Ishikawa (cell line): ENCODE measurements at regions not wholly inside any gene's neighbourhood (a gene's known extent, or its start where the extent isn't known, plus 50 kb on each side); places are given as distances from the start of the nearest gene placed in this dataset.

Experiments
- CEBPB ChIP-seq: IDR thresholded peaks from 2 replicates; pipeline ENCODE4 v1.6.1; 2012
- CREB1 ChIP-seq: IDR thresholded peaks from 2 replicates; pipeline ENCODE4 v1.6.1; 2012; ENCODE audit warnings: low read depth
- EGR1 ChIP-seq: IDR thresholded peaks from 2 replicates; pipeline ENCODE4 v1.6.1; 2012
- EP300 ChIP-seq: IDR thresholded peaks from 2 replicates; pipeline ENCODE4 v1.6.1; 2012; ENCODE audit warnings: borderline replicate concordance
- FOXM1 ChIP-seq: IDR thresholded peaks from 2 replicates; pipeline ENCODE4 v1.6.1; 2012; ENCODE audit warnings: low read depth, borderline replicate concordance
- NFIC ChIP-seq: IDR thresholded peaks from 2 replicates; pipeline ENCODE4 v1.6.1; 2012
- RAD21 ChIP-seq: IDR thresholded peaks from 2 replicates; pipeline ENCODE4 v1.6.1; 2012; ENCODE audit warnings: low read depth
- REST ChIP-seq: IDR thresholded peaks from 2 replicates; pipeline ENCODE4 v1.6.1; 2012; ENCODE audit warnings: low read depth, mild to moderate bottlenecking
- TAF1 ChIP-seq: IDR thresholded peaks from 2 replicates; pipeline ENCODE4 v1.6.1; 2012; ENCODE audit warnings: low read depth, mild to moderate bottlenecking
- TCF12 ChIP-seq: IDR thresholded peaks from 2 replicates; pipeline ENCODE4 v1.6.1; 2012; ENCODE audit warnings: low read depth
- TEAD4 ChIP-seq: IDR thresholded peaks from 2 replicates; pipeline ENCODE4 v1.6.1; 2012
- YY1 ChIP-seq: IDR thresholded peaks from 2 replicates; pipeline ENCODE4 v1.6.1; 2012; ENCODE audit warnings: low read depth
- ZBTB7A ChIP-seq: IDR thresholded peaks from 2 replicates; pipeline ENCODE4 v1.6.1; 2012; ENCODE audit warnings: low read depth
- TF ChIP-seq, protein P1 (sequence below): IDR thresholded peaks from 2 replicates; pipeline ENCODE4 v1.6.1; 2012
- TF ChIP-seq, protein P2 (sequence below): IDR thresholded peaks from 2 replicates; pipeline ENCODE4 v1.6.1; 2012

GRCh38 chr21:41059871-41060270 is 108.1 kb upstream of the BACE2 start:
- TF ChIP-seq NFIC (no peak), EP300 (no peak), CEBPB (no peak), TEAD4 (no peak), ZBTB7A (no peak)

DNA sequence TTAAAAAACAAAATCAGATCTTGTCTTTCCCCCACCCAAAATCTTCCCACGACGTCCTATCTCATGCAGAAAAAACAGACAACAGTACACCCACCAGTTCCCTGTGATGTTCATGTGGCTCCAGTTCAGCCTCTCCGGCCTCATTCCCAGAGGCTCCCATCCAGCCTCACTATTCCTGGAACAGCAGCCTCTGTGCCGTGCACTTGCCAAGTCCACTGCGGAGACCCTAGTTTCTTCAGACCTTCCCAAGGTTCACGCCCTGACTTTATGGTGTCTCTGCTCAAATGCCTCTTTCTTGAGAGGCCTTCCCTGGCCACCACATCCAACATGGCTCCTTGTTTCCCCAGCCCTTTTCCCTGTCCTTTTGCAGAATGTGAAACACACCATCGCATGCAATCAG is 106.3 kb upstream of the BACE2 start:
- TF ChIP-seq YY1: no peak
- TF ChIP-seq EGR1: no peak
- TF ChIP-seq TCF12: no peak
- no peak for TF ChIP-seq ZBTB7A
- TF ChIP-seq RAD21: no peak
- no peak for TF ChIP-seq CREB1
- TF ChIP-seq EP300: no peak
- TF ChIP-seq, protein P1, sequence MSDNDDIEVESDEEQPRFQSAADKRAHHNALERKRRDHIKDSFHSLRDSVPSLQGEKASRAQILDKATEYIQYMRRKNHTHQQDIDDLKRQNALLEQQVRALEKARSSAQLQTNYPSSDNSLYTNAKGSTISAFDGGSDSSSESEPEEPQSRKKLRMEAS: no peak
- TF ChIP-seq NFIC: no peak
- TF ChIP-seq REST: no peak
- TF ChIP-seq FOXM1: no peak
- no peak for TF ChIP-seq CEBPB
- no peak for TF ChIP-seq TAF1
- TF ChIP-seq, protein P2, sequence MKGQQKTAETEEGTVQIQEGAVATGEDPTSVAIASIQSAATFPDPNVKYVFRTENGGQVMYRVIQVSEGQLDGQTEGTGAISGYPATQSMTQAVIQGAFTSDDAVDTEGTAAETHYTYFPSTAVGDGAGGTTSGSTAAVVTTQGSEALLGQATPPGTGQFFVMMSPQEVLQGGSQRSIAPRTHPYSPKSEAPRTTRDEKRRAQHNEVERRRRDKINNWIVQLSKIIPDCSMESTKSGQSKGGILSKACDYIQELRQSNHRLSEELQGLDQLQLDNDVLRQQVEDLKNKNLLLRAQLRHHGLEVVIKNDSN: no peak
- TF ChIP-seq TEAD4: no peak

DNA sequence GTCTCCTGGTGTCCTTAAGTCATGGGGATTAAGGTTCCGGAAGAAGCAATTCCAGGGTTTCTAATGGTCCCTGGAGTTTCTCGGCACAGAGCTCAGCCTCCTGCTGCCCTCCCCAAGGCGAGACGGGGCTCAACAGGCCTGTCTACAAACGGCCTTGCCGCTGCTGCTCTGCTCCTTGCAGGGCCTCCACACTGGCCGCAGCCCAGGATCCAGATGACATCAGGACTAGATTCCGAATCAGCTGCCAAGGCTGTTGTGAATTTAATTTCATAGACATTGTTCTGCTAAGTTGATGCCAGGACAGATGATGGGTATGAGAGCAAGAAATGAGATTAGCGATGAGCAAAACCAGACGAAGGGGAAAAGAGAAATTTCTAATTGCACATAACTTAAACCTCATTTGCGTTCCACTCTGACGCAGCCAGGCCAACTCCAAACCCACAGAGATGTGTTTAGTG is 103.6 kb upstream of the BACE2 start:
- TF ChIP-seq FOXM1: no peak
- no peak for TF ChIP-seq YY1
- TF ChIP-seq TAF1: no peak
- TF ChIP-seq CREB1: no peak
- no peak for TF ChIP-seq CEBPB

GRCh38 chr21:41064951-41065350 is 103.0 kb upstream of the BACE2 start:
- no peak for TF ChIP-seq TEAD4
- no peak for TF ChIP-seq YY1
- TF ChIP-seq TCF12: no peak
- no peak for TF ChIP-seq TAF1
- TF ChIP-seq FOXM1: no peak
- TF ChIP-seq CEBPB: no peak
- TF ChIP-seq ZBTB7A: no peak
- TF ChIP-seq, protein P2: no peak
- no peak for TF ChIP-seq REST
- no peak for TF ChIP-seq EGR1
- TF ChIP-seq, protein P1: no peak
- no peak for TF ChIP-seq CREB1
- TF ChIP-seq EP300: no peak
- TF ChIP-seq NFIC: no peak
- no peak for TF ChIP-seq RAD21

DNA sequence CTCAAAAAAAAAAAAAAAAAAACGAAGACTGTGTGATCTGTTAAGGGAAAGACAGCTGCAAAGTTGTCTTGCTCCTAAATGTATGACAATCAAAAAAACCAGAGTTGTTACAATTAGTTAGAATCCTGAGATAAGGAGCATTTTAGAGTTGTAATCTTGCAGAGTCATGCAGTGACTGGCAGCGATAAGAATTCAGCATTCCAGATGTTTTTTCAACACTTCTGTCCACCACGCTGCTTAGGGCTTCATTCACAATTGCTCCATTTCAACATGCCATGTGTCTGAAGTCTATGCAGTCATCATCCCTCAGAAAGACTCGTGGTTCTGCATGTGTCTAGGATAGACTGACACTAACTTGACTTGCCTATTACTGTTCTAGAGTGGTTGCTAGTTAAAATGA is 102.4 kb upstream of the BACE2 start:
- TF ChIP-seq CREB1: no peak
- TF ChIP-seq CEBPB: no peak
- TF ChIP-seq, protein P1: no peak
- no peak for TF ChIP-seq ZBTB7A
- no peak for TF ChIP-seq TCF12
- no peak for TF ChIP-seq NFIC
- TF ChIP-seq, protein P2: no peak
- no peak for TF ChIP-seq TEAD4
- no peak for TF ChIP-seq YY1
- TF ChIP-seq TAF1: no peak
- no peak for TF ChIP-seq FOXM1
- no peak for TF ChIP-seq EGR1
- no peak for TF ChIP-seq RAD21
- TF ChIP-seq EP300: no peak
